HG03571 (cell line): ENCODE measurements at regions not wholly inside any gene's neighbourhood (a gene's known extent, or its start where the extent isn't known, plus 50 kb on each side); places are given as distances from the start of the nearest gene placed in this dataset.

Experiments
- ATAC-seq: cut with Tn5 transposase; IDR thresholded peaks from one replicate; pipeline ENCODE4 v1.9.1; 2021; ENCODE audit not compliant: unreplicated experiment

DNA sequence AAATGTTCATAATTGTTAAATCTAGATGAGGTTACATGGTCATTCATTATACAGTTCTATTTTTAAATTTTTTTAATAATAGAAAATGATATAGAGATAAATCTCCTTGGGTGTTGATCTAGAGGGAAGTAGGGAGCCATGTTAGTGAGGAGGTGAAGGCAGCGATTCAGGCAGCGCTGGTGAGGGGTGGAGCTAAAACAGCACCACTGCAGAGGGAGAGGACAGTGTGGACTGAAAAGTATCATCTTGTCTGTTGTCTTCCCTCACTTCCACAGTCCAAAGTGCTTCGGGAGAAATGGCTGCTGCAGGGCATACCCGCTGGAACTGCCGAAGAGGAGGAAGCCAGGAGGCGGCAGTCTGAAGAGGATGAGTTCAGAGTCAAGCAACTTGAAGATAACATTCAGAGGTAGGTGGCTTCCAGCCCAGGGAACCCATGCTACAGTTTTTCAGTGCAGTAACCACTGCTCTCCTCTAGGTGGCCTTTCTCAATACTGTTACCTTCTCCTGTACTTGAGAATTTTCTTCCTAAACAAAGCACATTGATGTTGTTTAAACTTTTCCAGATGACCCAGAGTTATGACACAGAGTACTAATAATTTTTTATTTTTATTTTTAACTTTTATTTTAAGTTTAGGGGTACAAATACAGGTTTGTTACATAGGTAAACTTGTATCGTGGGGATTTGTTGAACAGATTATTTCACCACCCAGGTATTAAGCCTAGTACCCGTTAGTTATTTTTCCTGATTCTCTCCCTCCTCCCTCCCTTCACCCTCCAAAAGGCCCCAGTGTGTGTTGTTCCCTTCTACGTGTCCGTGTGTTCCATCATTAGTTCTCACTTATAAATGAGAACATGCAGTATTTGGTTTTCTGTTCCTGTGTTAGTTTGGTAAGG is 100.5 kb downstream of the PALM2AKAP2 start:
- peak; percentile 73 for ATAC-seq

DNA sequence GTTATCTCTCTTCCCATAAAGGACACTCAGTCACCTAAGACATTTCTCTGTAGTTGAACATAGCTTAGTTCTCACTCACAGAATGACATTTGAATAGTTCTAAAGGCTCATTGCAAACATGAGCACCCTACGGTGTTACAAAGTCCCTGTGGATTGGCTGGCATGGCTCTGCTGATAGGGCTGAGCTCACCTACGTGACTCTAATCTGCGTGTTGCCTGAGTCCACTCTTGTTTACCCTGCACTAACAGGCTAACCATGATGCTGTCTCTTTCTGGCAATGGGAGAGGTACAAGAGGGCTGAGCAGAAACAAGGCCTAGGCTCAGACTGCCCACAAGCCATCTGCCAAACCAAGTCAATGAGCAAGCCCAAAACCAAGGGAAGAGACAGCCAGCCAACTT is 103.6 kb downstream of the PALM2AKAP2 start:
- no peak for ATAC-seq

DNA sequence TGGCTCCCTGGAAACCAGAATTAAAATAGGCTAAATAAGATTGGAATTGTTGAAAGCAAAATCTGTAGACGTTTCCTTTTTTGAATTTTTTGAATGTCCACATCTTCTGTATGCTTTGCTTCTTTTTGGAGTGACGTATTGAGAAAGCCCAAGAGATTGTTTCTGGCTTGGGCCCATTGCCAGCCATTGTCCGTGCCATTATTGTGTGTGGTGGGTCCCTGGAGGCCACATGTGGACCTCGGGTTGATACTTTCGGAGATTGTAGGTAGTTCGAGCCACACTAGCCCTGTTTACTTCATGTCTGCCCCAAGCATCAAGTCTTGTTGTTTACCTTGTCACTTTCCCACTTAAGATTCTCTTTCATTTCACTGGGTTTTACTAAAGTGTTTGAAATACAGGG is 106.0 kb downstream of the PALM2AKAP2 start:
- no peak for ATAC-seq

DNA sequence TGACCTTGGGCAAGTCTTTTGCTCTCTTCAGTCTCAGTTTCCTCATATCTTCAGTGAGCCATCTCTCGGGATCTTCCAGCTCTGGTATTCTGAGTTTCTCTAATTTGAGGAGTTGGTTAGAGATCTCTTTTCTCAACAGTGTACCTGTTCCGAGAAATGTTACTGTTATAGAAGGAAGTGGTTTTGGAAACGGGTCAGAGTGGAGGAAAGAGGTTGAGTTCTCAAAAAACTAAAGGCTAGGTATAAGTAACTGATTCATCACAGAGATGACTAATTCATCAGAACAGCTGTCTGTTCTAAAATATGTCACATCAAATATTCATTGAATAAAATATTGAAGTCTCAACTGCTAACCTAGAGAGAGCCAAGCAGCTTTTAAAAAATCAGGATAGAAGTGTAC is 106.6 kb downstream of the PALM2AKAP2 start:
- ATAC-seq = peak; percentile 62

DNA sequence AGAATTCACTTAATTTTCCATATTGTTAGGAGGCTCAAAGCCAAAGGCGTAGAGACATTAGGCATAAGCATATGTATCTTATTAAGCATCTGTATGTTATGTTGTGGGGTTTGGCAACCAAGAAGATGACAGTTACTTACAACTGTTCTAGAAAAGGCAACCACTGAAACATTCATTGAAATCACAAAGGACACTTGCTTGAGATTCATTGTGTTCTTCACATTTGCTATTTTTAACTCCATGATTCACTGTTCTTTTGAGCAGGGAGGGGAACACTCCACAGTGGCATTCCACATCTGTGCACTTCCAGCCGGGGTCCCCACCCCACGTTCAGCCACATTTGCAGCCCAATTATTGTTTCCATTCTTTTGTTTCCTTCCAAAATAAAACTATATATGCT is 107.1 kb downstream of the PALM2AKAP2 start:
- peak; percentile 19 for ATAC-seq

DNA sequence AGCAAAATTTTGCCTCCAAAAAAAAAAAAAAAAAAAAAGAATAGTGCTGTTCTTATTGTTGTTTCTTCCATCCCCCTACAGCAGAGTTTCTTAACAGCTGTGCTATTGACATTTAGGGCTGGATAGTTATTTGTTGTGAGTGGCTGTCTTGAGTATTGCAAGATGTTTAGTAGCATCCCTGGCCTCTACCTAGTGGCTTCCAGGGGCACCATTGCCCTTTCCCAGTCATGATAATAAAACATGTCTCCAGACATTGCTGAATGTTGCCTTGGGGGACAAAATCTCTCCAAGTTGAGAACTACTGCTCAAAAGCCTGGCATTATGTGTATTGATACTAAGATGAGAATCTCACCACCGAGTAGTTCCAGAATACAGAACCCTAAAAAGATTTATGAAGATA is 108.7 kb downstream of the PALM2AKAP2 start:
- ATAC-seq = no peak

DNA sequence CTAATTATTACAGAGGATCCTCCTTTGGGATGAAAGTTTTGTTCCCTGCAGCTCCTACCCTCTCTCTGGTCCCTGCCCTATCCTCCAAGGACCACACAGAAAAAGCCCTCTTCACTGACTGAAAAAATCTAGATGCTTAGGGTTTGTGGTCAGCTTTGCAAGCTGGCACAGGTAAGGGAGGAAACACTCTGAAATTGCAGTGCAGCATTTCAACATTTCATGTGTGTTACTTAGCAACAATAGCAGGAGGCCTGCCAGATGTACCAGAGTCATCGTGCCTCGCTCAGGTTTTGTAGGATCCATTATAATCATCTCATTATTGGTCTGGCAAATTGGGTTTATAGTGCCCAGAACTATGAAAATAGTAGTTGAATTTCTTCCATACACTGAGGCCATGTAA is 109.5 kb downstream of the PALM2AKAP2 start:
- ATAC-seq = no peak

DNA sequence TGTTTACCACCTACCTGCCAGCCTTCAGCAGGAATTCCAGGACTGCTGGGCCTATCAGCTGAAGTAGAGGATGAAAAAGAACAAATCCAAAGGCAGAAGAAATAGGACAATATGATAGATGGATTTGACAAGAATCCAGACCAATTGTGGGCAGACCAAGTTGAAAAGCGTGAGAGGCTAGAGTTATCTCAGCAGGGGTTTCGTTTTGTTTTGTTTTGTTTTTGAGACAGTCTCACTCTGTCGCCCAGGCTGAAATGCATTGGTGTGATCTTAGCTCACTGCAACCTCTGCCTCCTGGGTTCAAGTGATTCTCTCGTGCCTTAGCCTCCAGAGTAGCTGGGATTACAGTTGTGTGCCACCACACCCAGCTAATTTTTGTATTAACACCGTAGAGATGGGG is 113.2 kb downstream of the PALM2AKAP2 start:
- no peak for ATAC-seq

DNA sequence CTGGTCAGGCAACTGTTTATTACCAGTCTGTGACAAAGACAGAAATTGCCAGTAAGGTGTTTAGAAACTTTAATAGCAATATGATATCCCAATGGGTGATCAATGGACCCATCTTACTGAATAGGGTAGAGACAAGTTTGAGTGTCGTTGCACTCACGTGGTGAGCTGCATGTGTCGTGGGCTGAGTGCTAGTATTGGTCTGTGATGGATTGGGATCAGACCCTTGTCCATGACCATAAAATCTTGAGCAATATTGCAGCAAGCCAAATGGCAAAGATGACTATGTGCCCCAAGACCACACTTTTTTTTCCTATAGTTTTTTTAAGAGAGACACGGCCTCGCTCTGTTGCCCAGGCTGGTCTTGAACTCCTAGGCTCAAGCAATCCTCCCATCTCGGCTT is 114.5 kb downstream of the PALM2AKAP2 start:
- ATAC-seq = no peak

DNA sequence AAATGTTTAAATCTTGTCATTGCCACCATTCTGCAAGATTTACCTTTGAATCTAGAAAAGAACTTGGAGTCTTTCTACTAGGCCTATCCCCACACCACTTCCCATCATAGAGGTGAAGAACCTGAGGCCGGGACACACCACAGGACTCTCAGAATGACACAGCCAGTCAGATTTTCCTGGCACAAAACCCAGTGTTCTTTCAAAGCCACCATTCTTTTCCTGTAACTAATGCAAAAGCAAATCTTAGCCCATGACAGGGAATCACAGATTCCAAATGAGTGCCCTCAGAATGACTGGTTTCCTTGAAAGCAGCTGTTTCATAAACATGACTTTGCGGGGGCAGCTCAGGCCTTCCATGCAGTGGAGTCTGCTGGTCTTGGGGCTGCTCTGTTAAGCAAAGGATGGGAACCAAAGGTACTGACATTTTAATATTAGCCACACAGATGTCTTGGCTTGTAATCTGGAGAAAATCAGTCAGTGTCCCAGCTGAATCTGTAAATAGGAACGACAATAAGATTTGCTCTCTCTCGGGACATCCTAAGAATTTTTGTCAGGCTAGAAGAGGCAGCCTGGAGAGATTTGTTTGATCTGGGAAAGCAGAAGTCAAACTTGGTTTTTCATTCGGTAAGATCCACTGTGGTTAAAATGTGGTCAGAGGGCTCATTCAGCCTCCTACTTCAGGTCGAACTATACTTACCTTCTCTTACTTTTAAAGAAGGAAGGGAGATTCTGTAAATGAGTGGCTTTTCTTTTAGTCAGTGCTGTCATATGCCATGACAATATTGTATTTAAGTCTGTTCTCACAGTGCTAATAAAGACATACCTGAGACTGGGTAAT is 115.1 kb downstream of the PALM2AKAP2 start:
- peak; percentile 64 for ATAC-seq

DNA sequence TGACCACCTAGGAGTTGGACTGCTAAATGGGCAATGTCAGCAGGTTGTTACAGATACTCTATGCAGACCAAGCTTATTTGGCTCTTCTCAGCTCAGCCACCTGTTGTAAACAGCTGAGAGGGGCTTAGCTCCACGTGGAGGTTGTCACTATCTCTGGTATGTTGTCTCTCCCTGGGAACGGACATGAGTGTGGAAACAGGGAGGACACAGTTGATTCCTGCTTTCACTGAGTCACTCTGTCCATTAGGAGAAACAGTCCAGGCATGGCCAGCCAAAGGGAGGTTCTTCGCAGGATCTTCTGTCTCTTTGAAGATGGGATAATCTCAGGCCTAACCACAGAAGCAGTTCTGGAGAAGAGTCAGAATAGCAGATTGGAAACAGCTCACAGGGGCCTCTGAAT is 121.2 kb downstream of the PALM2AKAP2 start:
- no peak for ATAC-seq

DNA sequence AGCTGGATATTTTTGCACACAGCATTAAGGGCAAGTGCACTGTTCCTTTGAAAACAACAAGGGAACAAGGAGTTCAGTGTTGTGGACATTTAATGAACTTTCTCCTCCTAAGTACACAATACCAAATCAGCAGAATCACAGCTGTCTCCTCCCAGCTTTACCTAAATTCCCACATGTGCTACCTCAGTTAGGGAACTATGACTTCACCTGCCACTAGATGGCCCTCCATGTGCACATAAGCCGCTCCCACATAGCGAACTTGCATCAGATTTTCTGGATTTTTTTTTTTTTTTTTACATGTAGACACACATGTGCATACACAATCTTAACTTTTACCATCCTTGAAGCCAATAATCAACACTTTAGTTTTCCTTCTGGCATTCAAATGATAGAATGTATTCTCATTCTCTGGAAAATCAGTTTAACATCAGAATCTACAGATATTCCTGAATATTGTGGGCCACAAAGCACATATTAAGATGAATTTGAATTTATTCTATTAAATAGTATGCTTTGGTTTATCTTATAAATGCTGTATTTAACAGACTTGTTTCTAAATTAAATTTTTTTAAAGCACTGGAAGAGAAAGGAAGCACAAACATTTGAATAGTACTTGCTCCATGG is 123.6 kb downstream of the PALM2AKAP2 start:
- no peak for ATAC-seq

DNA sequence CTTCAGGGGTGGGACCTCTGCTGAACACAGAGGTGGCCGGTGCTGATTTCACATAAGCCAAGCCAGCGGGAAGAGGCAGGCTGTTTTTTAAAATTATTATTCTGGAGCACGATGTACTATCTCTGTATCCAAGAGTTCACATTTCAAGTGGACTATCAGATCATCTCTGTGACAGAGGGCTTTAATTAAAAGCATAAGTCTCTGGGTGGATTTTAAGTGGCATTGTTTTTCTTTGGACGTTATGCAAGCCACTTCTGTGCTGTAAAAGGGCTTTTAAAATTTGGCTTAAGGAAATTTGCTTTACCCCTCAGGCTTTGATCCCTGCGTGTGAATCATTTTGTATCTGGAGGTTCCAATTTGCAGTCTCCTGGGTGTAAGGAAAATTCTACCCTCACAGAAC is 124.7 kb downstream of the PALM2AKAP2 start:
- no peak for ATAC-seq

DNA sequence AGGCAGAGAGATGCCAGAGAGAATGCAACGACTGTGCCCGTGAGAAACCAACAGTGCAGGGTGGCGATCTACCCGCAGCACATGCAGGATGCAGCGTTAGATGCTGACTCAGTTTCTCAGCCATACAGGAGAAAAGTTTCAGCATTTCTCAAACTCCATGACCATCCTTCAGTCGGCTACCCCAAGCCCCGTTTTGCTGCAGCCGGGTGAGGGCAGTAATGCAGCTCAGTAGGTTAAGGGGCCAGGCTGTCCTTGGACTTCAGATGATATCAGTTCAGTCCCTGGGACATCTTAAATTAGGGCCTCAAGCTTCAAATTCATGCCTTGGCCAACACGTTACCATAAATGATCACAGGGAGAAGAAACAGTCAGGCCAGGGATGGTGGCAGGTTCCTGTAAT is 125.5 kb downstream of the PALM2AKAP2 start:
- ATAC-seq = no peak

DNA sequence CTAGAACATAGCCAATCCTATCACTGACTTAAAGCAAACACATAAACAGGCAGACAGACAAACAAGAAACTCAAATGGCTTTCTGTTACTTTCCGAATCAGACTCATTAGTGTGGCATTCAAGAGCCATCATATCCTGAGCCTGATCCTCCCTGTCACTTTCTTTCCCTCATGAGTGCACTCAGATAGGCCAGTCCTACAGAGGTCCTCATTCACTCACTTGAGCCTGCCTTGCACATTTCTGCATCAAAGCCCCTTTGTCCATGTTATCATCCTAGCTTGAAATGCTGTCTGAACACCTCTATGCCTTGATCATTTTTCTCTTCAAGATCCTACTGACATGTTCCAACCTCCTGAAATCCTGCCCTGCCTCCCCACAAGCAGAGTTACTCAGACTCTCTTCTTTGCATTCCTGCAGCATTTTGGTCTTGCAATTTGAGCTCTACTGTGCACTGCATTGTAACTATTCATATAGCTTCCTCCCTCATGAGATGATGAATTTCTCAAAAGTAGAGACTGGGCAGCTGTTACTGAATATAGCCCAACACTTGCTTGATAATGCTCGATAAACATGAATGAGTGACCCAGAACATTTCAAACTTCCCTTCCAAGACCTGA is 126.9 kb downstream of the PALM2AKAP2 start:
- ATAC-seq = peak; percentile 10

DNA sequence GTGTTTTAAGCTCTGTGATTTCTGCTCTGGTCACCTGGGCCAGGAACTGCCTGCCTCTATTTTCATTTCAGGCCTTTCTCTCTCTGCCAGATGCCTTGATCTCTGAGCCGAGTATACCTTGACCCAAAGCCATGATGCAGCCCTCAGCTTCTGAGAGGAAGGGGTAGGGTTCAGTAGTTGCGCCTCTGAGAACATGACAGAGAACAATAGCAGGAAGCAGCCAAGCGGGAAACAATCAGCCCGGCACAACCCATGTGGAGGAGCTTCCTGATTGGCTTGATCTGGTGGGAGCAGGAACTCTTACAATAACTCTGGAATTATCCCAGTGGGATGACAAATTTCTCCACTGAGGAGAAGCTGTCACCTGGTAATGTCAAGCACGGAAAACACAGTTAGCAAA is 127.4 kb downstream of the PALM2AKAP2 start:
- ATAC-seq = peak; percentile 87

DNA sequence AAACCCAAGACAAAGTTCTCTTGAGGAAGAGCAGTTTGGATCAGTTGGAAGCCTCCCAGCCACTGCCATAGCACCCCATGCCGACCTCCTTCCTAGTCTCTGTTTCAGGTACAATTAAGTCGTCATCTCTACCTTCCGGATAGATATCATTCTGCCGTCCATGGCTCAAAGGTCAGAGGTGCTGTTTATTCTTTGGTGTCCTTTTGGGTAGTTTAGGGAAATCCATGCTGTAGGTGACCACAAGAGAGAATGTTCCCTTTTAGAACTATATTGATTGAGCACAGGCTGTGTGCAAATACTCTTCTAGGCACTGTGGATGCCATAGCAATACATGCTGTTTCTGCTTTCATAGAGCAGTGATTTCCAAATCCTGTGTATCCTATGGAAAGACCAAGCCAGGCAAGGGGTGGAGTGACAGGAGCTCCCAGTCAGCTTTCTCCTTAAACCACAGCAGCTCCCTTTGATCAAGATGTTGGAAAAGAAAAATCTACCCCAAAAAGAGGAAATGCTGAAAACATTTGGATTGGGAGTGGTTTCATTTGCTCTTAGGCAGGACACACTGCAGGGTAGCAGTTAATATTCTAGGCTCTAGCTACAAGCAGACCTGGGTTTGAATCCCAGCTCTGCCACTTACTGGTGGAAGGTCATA is 127.9 kb downstream of the PALM2AKAP2 start:
- no peak for ATAC-seq

DNA sequence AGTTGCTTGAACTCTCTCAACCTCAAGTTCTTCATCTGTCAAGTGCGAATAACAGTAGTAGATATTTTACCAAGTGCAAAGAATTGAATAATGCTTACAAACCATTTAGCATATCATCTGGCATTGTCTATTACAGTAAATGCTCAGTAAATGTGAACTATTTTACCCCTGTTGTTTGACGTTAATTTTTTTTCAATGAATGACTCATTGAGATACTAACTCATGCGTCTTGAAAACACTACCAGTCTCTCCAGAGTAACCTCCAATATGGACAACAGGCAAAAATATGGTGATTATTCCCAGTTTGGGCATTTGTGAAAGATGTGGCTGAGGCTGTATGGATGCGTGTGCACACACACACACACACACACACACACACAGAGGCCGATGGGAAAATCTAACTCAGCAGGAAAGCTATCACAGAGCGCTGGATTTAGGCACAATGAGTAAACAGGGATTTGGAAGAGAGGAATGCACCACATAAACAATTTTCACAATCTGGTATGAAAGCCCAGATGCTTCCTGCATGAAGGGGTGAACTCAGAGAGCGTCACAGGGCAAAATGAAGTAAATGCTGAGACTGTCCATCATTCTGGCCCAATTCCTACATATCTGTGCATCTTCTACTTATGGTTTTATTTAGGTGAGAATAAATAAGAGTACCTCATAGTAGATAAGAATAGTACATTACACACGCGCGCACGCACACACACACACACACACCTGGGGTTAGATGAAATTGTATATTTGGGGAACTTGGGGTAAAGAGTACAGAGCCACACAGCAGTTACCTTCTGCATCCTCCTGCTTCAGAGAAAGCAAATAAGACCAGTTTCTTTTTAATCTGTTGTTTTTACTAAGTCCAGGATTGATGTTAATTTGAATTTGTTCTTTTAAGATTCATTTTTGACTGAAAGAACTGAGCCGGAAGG is 128.7 kb downstream of the PALM2AKAP2 start:
- no peak for ATAC-seq

DNA sequence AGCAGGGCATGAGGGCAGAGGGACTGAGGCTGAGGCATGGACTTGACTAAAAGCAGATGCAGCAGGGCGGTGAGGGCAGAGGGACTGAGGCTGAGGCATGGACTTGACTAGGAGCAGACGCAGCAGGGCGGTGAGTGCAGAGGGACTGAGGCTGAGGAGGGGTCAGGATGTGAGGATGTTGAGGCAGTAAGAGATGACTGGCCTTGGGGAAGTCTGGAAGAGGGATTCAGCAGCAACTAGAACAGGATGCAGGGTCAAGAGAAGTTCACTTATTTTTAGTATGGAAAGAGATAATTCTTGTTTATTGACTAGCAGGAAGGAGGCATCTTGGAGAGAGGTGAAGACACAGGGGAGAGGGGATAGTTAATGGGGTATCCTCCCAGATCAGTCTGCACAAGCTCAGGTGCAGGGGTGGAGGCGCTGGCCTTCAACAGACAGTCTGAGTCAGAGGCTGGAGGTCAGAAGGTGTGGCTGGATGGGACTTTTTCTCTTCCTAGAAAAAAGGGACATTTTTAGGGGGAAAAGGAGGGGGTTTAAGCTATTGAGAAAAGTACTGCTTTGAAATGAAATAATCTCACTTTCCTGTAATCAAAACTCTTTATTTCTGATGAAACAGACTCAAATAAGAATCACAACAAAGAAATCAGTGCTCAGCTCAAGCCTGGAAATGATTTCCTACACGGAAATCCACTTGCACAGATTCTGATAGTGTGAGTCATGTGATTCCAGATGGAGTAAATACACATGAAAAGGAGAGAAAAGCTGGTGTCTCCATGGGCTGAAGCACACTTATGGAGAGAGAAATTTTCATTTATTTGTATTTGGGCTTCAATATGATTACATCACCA is 130.9 kb downstream of the PALM2AKAP2 start:
- ATAC-seq = no peak
